SH-SY5Y (cell line): ENCODE measurements at regions not wholly inside any gene's neighbourhood (a gene's known extent, or its start where the extent isn't known, plus 50 kb on each side); places are given as distances from the start of the nearest gene placed in this dataset.

ENCODE experiments used
- GATA2 ChIP-seq: IDR thresholded peaks from 2 replicates; pipeline ENCODE4 v1.6.1; 2011; ENCODE audit warnings: mild to moderate bottlenecking, low read depth, low read length
- GATA3 ChIP-seq: IDR thresholded peaks from 2 replicates; pipeline ENCODE4 v1.6.1; 2011; ENCODE audit warnings: low read depth, mild to moderate bottlenecking, low read length, moderate library complexity

- TF ChIP-seq GATA2 = no peak
- no peak for TF ChIP-seq GATA3
Measured at GRCh38 chr7:121793716-121794115, 79.2 kb upstream of the PTPRZ1 start.
